ENCODE measurements at regions not wholly inside any gene's neighbourhood (a gene's known extent, or its start where the extent isn't known, plus 50 kb on each side); places are given as distances from the start of the nearest gene placed in this dataset.

- peaks cover 0 to 29% of the 10 kb centered on the region in 2 donors for H3K27me3 ChIP-seq
- TF ChIP-seq POLR2A (IDR thresholded peaks at IDR 0.05) = no peak
- no peak for TF ChIP-seq CTCF (IDR thresholded peaks at IDR 0.05)
- TF ChIP-seq EP300 (IDR thresholded peaks at IDR 0.05) = no peak
- DNase-seq (ENCODE audit: low spot score in 2 of 2) = peak in 1 of 2 donors; percentile 11
- peaks cover 0 to 12% (median 0%) of the 10 kb centered on the region in 4 donors for H3K9me3 ChIP-seq
- no peak overlapping the region for H3K4me3 ChIP-seq
- no peaks in the 10 kb centered on the region for H3K36me3 ChIP-seq
- WGBS, 2 donors = 86 to 89% methylated on average over 10 of the region's 10 CpGs
- H3K27ac ChIP-seq = no peak overlapping the region
- no peaks in the 10 kb centered on the region for H3K4me1 ChIP-seq
Observed at GRCh38 chr22:44582016-44582415, 84.0 kb upstream of the RTL6 start.

DNA sequence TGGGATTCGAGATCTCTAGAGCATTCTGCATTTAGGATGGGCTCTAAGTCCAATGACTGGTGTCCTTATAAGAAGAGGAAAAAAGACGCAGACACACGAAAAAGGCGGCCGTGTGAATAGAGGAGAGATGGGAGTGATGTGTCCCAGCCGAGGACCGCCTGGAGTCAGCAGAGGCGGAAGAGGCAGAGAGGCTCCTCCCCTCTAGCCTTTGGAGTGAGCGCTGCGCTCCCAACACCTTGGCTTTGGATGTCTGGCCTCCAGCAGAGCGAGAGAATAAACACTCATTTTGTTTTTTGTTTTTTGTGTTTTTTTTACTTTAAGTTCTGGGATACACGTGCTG, 83.0 kb upstream of the RTL6 start:
- no peak for TF ChIP-seq EP300 (IDR thresholded peaks at IDR 0.05)
- no peak for TF ChIP-seq POLR2A (IDR thresholded peaks at IDR 0.05)
- no peak for TF ChIP-seq CTCF (IDR thresholded peaks at IDR 0.05)
- Histone ChIP-seq H3K9me3 (peaks cover 0 to 12% (median 0%) of the 10 kb centered on the region in 4 donors), H3K4me1 (no peaks in the 10 kb centered on the region), H3K27ac (no peak overlapping the region), H3K4me3 (no peak overlapping the region), H3K27me3 (peaks cover 0 to 25% of the 10 kb centered on the region in 2 donors), H3K36me3 (no peaks in the 10 kb centered on the region)
- WGBS, 2 donors = 65 to 72% methylated on average over 12 of the region's 12 CpGs
- DNase-seq (ENCODE audit: low spot score in 2 of 2) = no peak

DNA sequence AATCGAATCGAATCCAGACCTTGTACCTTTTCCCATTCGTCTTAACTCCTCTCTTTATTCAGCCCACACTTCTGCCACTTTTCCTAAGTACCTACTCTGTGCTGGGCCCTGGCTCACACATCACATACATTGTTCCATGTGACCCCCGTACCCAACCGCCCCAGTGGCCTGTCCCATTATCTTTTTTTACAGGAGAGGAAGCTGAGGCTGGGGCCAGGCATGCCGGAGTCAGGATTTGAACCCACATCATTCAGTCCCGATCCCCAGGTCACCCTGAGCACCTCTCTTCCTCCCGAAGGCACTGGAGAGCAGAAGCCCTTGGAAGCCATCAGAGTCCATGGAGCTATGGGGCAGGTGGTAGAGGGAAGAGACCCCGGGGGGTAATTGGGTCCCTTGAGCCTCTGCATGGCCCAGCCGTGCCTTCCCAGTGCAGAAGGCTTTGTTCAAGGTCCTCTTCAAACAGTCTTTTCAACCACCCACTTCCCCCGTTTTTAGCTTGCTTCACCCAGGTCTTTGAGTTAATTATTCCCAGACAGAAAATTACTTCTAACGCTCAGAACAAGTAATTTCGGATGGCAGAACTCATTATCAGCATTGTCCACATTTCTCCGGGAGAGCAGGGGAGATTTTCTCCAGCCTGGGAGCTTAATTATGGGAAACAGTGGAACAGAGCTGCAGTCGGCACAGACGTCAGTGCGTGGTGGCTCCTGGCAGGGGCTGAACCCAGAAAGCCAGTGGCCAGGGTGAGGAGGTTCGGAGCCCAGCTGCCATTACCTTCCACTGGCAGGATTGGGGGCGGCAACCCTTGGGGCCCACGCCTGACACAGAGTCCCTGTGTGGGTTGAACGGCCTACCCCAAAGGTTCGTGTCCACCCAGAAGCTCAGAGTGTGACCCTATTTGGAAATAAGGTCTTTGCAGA, 82.4 kb upstream of the RTL6 start:
- Histone ChIP-seq H3K9me3 (peaks cover 0 to 12% (median 0%) of the 10 kb centered on the region in 4 donors), H3K27ac (no peak overlapping the region), H3K27me3 (peaks cover 0 to 25% of the 10 kb centered on the region in 2 donors), H3K4me1 (no peaks in the 10 kb centered on the region), H3K4me3 (no peak overlapping the region), H3K36me3 (no peaks in the 10 kb centered on the region)
- WGBS, 2 donors = 63 to 64% methylated on average over 22 of the region's 22 CpGs
- no peak for TF ChIP-seq CTCF (IDR thresholded peaks at IDR 0.05)
- no peak for TF ChIP-seq EP300 (IDR thresholded peaks at IDR 0.05)
- no peak for TF ChIP-seq POLR2A (IDR thresholded peaks at IDR 0.05)
- DNase-seq (ENCODE audit: low spot score in 2 of 2) = no peak

- H3K27ac ChIP-seq = no peak overlapping the region
- DNase-seq (ENCODE audit: low spot score in 2 of 2) = no peak
- H3K4me1 ChIP-seq = no peaks in the 10 kb centered on the region
- H3K9me3 ChIP-seq = peaks cover 0 to 12% (median 0%) of the 10 kb centered on the region in 4 donors
- TF ChIP-seq CTCF (IDR thresholded peaks at IDR 0.05) (no peak), EP300 (IDR thresholded peaks at IDR 0.05) (no peak), POLR2A (IDR thresholded peaks at IDR 0.05) (no peak)
- H3K36me3 ChIP-seq = no peaks in the 10 kb centered on the region
- peaks cover 0 to 20% of the 10 kb centered on the region in 2 donors for H3K27me3 ChIP-seq
- H3K4me3 ChIP-seq = no peak overlapping the region
- 79 to 82% methylated on average over 10 of the region's 10 CpGs for WGBS, 2 donors
Observed at GRCh38 chr22:44578516-44579230, 80.6 kb upstream of the RTL6 start.

- no peaks in the 10 kb centered on the region for H3K36me3 ChIP-seq
- H3K9me3 ChIP-seq = peaks cover 0 to 12% (median 0%) of the 10 kb centered on the region in 4 donors
- 42 to 46% methylated on average over 3 of the region's 3 CpGs for WGBS, 2 donors
- no peak overlapping the region for H3K4me3 ChIP-seq
- H3K27me3 ChIP-seq = peaks cover 0 to 18% of the 10 kb centered on the region in 2 donors
- no peak overlapping the region for H3K27ac ChIP-seq
- no peak for DNase-seq (ENCODE audit: low spot score in 2 of 2)
- H3K4me1 ChIP-seq = no peaks in the 10 kb centered on the region
- TF ChIP-seq POLR2A (IDR thresholded peaks at IDR 0.05) (no peak), CTCF (IDR thresholded peaks at IDR 0.05) (no peak), EP300 (IDR thresholded peaks at IDR 0.05) (no peak)
Observed at GRCh38 chr22:44578110-44578457, 80.1 kb upstream of the RTL6 start.

All from tibial nerve (tissue), 4 donors.